CD4-positive, CD25-positive, alpha-beta regulatory T cell (primary cell): ENCODE measurements at regions not wholly inside any gene's neighbourhood (a gene's known extent, or its start where the extent isn't known, plus 50 kb on each side); places are given as distances from the start of the nearest gene placed in this dataset.
A peak's percentile ranks its signal among the peaks of the same experiment; 100 is the strongest.

ENCODE experiments used
- ATAC-seq, 2 donors: fragments of 150-1000 bp; cut with Tn5 transposase; one replicate each; pipeline ENCODE4 v1.10.0; 2021; ENCODE audit warnings: low read depth in 2 of 2, moderate number of reproducible peaks in 2 of 2, moderate library complexity in 1 of 2
- DNase-seq, 3 donors: peaks; one replicate each; pipeline versions ENCODE4 v3.0.0 to v3.0.0-alpha.2; 2012 to 2022; ENCODE audit warnings: mixed read lengths in 1 of 3
- H3K27ac ChIP-seq: one replicate; pipeline ENCODE4 v1.7.0; 2013; ENCODE audit warnings: mild to moderate bottlenecking, low read length; ENCODE audit not compliant: insufficient read depth, poor library complexity, severe bottlenecking
- H3K27me3 ChIP-seq: one replicate; pipeline ENCODE4 v1.7.0; 2013; ENCODE audit warnings: low read length; ENCODE audit not compliant: control insufficient read depth, insufficient read depth
- H3K36me3 ChIP-seq: one replicate; pipeline ENCODE4 v1.7.0; 2013; ENCODE audit warnings: mild to moderate bottlenecking, low read length, moderate library complexity; ENCODE audit not compliant: control insufficient read depth, insufficient read depth
- H3K4me1 ChIP-seq: 2 replicates; pipeline ENCODE4 v1.7.0; 2013; ENCODE audit warnings: mild to moderate bottlenecking, low read length; ENCODE audit not compliant: insufficient read depth, control insufficient read depth, poor library complexity, severe bottlenecking
- H3K4me3 ChIP-seq: one replicate; pipeline ENCODE4 v1.7.0; 2013; ENCODE audit warnings: low read depth, mild to moderate bottlenecking, low read length, moderate library complexity
- H3K9me3 ChIP-seq, 2 experiments: 1 replicate in 1 of 2; 2 replicates in 1 of 2; pipeline ENCODE4 v1.7.0; 2013; ENCODE audit warnings: low read length in 2 of 2, mild to moderate bottlenecking in 1 of 2, moderate library complexity in 1 of 2; ENCODE audit not compliant: control insufficient read depth in 2 of 2
- H3K27ac Mint-ChIP-seq, 3 donors: one replicate each; pipeline ENCODE4 v1.8.0; 2020 to 2022; ENCODE audit warnings: mild to moderate bottlenecking in 3 of 3, mixed read lengths in 3 of 3, moderate library complexity in 2 of 3
- H3K27me3 Mint-ChIP-seq: one replicate; pipeline ENCODE4 v1.8.0; 2022; ENCODE audit warnings: mild to moderate bottlenecking, mixed read lengths
- H3K36me3 Mint-ChIP-seq: one replicate; pipeline ENCODE4 v1.8.0; 2020; ENCODE audit warnings: mixed read lengths
- H3K4me1 Mint-ChIP-seq, 4 donors: one replicate each; pipeline ENCODE4 v1.8.0; 2020 to 2022; ENCODE audit warnings: mixed read lengths in 4 of 4, mild to moderate bottlenecking in 1 of 4
- H3K4me3 Mint-ChIP-seq, 4 donors: one replicate each; pipeline ENCODE4 v1.8.0; 2020 to 2022; ENCODE audit warnings: mild to moderate bottlenecking in 4 of 4, mixed read lengths in 4 of 4, moderate library complexity in 3 of 4
- H3K9me3 Mint-ChIP-seq, 7 donors: one replicate each; pipeline ENCODE4 v1.8.0; 2020 to 2022; ENCODE audit warnings: mixed read lengths in 7 of 7, mild to moderate bottlenecking in 3 of 7, moderate library complexity in 2 of 7

DNA sequence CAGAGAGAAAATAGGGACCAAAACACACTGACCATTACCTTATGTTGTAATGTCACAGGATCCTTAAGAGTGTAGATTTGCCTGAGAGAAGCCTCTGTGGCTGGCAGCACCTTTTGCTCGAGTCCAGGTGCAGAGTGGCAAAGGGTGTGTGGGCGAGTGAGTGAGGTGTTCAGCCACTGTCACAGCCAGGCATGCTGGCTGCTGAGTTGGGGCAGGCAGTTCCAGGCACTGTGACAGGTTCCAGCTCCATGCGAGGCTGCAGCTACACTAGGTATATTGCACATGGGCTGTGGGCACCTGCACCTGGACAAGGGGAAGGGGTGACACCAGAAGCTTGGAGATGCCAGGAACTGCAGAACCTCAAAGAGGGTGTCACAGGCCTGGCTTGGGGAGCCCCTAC, 1370.4 kb upstream of the PRMT6 start:
- no peaks in the 10 kb centered on the region for H3K36me3 ChIP-seq
- no peak overlapping the region for H3K27ac Mint-ChIP-seq
- H3K36me3 Mint-ChIP-seq, result no peaks in the 10 kb centered on the region
- no peaks in the 10 kb centered on the region for H3K27me3 ChIP-seq
- H3K9me3 ChIP-seq, result no peaks in the 10 kb centered on the region
- no peaks in the 10 kb centered on the region for H3K4me1 ChIP-seq
- peak in 1 of 2 donors; percentile 28 for ATAC-seq
- no peak overlapping the region for H3K27ac ChIP-seq
- H3K4me1 Mint-ChIP-seq, result no peaks in the 10 kb centered on the region
- H3K4me3 ChIP-seq, result no peak overlapping the region
- H3K4me3 Mint-ChIP-seq, result no peak overlapping the region
- no peak for DNase-seq
- H3K27me3 Mint-ChIP-seq, result no peaks in the 10 kb centered on the region
- H3K9me3 Mint-ChIP-seq, result peaks cover 0 to 11% (median 3%) of the 10 kb centered on the region in 7 donors

DNA sequence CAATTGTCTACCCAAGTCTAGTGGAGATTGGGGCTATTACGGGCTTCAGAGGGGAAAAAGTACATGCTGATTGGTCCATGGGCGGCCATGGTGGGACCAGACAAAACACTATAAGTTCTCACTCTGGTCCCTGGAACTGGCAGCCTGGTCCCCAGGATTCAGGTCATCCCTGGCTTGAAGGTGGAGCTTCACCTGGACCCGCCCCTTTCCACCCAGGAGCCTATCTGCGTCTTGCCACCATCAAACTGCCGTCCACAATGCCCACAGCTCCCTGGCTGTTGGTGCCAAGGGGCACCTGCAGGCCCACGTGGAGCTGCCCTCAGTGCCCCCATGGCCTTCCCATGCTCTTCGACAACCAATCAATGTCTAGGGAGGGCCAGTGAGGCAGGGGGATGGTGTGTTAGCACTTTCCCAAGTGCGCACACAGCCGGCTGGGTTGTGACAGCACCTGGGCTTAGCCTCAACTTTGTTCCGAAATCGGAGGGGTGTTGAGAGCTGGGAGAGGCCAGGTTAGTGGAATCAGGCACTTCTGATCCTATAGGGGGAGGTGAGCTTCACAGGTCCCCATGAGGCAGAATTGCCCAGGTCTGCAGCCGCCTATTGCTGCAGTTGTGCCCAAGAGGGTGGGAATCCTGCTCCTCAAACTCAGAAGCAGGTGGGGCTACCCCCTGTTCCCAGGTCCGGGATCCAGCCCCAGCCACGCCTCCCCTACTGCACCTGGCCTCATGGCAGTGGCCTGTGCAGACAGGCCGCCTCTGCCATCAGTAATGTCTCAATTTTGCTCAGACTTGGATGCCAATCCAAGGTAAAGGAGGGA, 1369.4 kb upstream of the PRMT6 start:
- no peaks in the 10 kb centered on the region for H3K4me1 ChIP-seq
- H3K27ac ChIP-seq, result no peak overlapping the region
- H3K9me3 Mint-ChIP-seq, result peaks cover 0 to 11% (median 3%) of the 10 kb centered on the region in 7 donors
- H3K36me3 ChIP-seq, result no peaks in the 10 kb centered on the region
- H3K27ac Mint-ChIP-seq, result no peak overlapping the region
- ATAC-seq (no peak), DNase-seq (no peak)
- H3K4me3 ChIP-seq, result no peak overlapping the region
- no peaks in the 10 kb centered on the region for H3K4me1 Mint-ChIP-seq
- H3K9me3 ChIP-seq, result no peaks in the 10 kb centered on the region
- no peaks in the 10 kb centered on the region for H3K36me3 Mint-ChIP-seq
- no peaks in the 10 kb centered on the region for H3K27me3 Mint-ChIP-seq
- H3K4me3 Mint-ChIP-seq, result no peak overlapping the region
- H3K27me3 ChIP-seq, result no peaks in the 10 kb centered on the region

DNA sequence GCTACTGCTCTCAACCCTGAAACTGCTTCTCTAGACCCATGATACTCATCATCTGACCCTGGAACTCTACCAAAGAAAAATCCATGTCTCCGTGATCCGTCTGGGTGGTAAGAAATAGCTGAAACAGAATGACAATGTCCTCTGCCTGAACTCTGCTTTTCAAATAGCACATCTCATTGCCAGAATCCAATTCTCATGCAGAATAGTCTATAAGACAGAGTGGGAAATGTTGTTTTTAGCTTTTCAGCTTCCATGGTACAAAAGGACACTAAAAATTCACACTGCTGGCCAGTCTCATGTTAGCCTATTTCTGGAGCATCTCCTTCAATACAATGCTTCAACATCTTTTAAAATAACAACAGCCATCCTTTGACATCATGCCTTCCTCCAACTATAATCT, 1355.8 kb upstream of the PRMT6 start:
- no peaks in the 10 kb centered on the region for H3K36me3 ChIP-seq
- ATAC-seq (no peak), DNase-seq (no peak)
- H3K36me3 Mint-ChIP-seq, result no peaks in the 10 kb centered on the region
- H3K27me3 Mint-ChIP-seq, result no peaks in the 10 kb centered on the region
- no peaks in the 10 kb centered on the region for H3K9me3 ChIP-seq
- H3K27ac ChIP-seq, result no peak overlapping the region
- peaks cover 4 to 23% (median 8%) of the 10 kb centered on the region in 7 donors for H3K9me3 Mint-ChIP-seq
- no peak overlapping the region for H3K27ac Mint-ChIP-seq
- no peaks in the 10 kb centered on the region for H3K27me3 ChIP-seq
- H3K4me3 Mint-ChIP-seq, result no peak overlapping the region
- no peak overlapping the region for H3K4me3 ChIP-seq
- no peaks in the 10 kb centered on the region for H3K4me1 Mint-ChIP-seq
- no peaks in the 10 kb centered on the region for H3K4me1 ChIP-seq

DNA sequence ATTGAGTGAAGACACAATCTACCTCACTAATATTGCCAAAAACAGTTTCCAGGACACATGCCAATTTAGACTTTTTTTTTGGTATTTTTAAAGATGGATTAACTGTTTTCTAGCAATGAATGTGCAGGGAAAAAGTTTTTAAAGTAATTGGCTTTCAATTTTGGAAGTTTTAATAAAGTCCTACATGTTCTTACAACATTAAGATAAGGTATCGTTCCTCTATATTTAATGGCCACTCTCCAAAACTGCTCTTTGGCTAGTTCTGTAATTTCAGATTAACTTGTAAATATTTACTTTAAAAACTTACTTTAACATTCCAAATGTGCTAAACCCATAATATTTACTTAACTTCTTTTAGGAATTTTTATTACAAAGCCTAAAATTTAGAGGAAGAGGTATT, 1332.2 kb upstream of the PRMT6 start:
- no peaks in the 10 kb centered on the region for H3K27me3 Mint-ChIP-seq
- H3K27ac Mint-ChIP-seq, result no peak overlapping the region
- Histone ChIP-seq H3K27ac (no peak overlapping the region), H3K27me3 (no peaks in the 10 kb centered on the region), H3K9me3 (peaks cover 0 to 3% of the 10 kb centered on the region in 2 experiments), H3K4me1 (no peaks in the 10 kb centered on the region), H3K4me3 (no peak overlapping the region), H3K36me3 (no peaks in the 10 kb centered on the region)
- no peaks in the 10 kb centered on the region for H3K4me1 Mint-ChIP-seq
- no peak overlapping the region for H3K4me3 Mint-ChIP-seq
- H3K36me3 Mint-ChIP-seq, result no peaks in the 10 kb centered on the region
- no peak for ATAC-seq
- no peak for DNase-seq
- peaks cover 0 to 16% (median 6%) of the 10 kb centered on the region in 7 donors for H3K9me3 Mint-ChIP-seq

DNA sequence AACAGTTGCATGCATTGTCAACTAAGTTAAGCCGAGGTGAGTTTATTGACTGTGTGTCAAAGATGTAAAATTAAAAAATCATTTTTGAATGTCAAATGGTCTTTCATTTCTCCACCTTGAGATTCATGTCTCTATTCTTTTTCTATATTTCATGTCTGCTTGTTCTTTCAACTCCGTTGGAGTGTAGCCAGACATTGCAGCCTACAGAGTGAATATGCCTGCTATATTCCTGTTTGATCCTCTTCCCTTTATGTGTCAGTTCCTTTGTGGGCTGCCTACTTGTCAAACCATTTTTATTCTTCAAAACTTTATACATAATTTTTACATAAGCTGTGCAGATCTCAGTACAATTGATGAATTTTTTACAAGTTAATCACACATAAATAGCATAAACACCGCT, 1325.8 kb upstream of the PRMT6 start:
- no peak overlapping the region for H3K27ac ChIP-seq
- H3K4me3 ChIP-seq, result no peak overlapping the region
- H3K27me3 ChIP-seq, result no peaks in the 10 kb centered on the region
- H3K27me3 Mint-ChIP-seq, result no peaks in the 10 kb centered on the region
- no peaks in the 10 kb centered on the region for H3K4me1 Mint-ChIP-seq
- no peak overlapping the region for H3K27ac Mint-ChIP-seq
- no peaks in the 10 kb centered on the region for H3K4me1 ChIP-seq
- H3K36me3 ChIP-seq, result no peaks in the 10 kb centered on the region
- peaks cover 0 to 18% (median 6%) of the 10 kb centered on the region in 7 donors for H3K9me3 Mint-ChIP-seq
- DNase-seq (no peak), ATAC-seq (no peak)
- H3K36me3 Mint-ChIP-seq, result no peaks in the 10 kb centered on the region
- no peaks in the 10 kb centered on the region for H3K9me3 ChIP-seq
- H3K4me3 Mint-ChIP-seq, result no peak overlapping the region

DNA sequence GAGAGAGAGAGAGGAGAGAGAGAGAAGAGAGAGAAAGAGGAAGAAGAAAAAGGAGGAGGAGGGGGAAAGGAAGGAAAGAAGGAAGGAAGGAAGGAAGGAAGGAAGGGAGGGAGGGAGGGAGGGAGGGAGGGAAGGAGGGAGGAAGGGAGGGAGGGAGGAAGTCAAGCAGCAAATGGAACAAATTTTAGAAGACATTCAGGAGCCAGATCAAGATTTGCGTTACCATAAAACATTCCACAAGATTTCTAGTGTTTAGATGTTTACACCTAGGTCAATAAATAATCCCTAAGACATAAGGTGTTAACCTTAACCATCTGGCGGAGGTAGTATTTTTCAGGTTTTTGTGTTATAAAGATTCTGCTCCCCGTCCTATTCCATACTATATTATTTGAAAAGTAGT, 1320.1 kb upstream of the PRMT6 start:
- Histone ChIP-seq H3K4me3 (no peak overlapping the region), H3K4me1 (no peaks in the 10 kb centered on the region), H3K9me3 (no peaks in the 10 kb centered on the region), H3K36me3 (no peaks in the 10 kb centered on the region), H3K27me3 (no peaks in the 10 kb centered on the region), H3K27ac (no peak overlapping the region)
- no peak for ATAC-seq
- no peak for DNase-seq
- Mint-ChIP-seq H3K4me3 (no peak overlapping the region), H3K9me3 (peaks cover 0 to 29% (median 3%) of the 10 kb centered on the region in 7 donors), H3K27ac (no peak overlapping the region), H3K4me1 (no peaks in the 10 kb centered on the region), H3K36me3 (no peaks in the 10 kb centered on the region), H3K27me3 (no peaks in the 10 kb centered on the region)

DNA sequence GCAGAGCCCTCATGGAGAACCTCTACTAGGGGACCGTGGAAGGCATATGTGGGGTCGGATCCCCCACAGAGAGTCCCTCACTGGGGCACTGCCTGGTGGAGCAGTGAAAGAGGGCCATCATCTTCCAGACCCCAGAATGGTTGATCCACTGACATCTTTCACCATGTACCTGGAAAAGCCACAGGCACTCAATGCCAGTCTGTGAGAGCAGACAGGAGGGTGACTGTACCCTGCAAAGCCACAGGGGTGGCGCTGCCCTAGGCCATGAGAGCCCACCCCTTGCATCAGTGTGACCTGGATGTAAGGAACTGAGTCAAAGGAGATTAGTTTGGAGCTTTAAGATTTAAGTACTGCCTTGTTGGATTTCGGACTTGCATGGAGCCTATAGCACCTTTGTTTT, 1276.7 kb upstream of the PRMT6 start:
- no peak overlapping the region for H3K4me3 Mint-ChIP-seq
- no peak overlapping the region for H3K27ac Mint-ChIP-seq
- H3K9me3 ChIP-seq, result peaks cover 3 to 5% of the 10 kb centered on the region in 2 experiments
- H3K4me3 ChIP-seq, result no peak overlapping the region
- DNase-seq, result no peak
- no peaks in the 10 kb centered on the region for H3K27me3 ChIP-seq
- no peaks in the 10 kb centered on the region for H3K36me3 ChIP-seq
- no peaks in the 10 kb centered on the region for H3K4me1 ChIP-seq
- ATAC-seq, result no peak
- H3K4me1 Mint-ChIP-seq, result no peaks in the 10 kb centered on the region
- no peak overlapping the region for H3K27ac ChIP-seq
- no peaks in the 10 kb centered on the region for H3K36me3 Mint-ChIP-seq
- H3K9me3 Mint-ChIP-seq, result peaks cover 0 to 27% (median 7%) of the 10 kb centered on the region in 7 donors
- H3K27me3 Mint-ChIP-seq, result no peaks in the 10 kb centered on the region

DNA sequence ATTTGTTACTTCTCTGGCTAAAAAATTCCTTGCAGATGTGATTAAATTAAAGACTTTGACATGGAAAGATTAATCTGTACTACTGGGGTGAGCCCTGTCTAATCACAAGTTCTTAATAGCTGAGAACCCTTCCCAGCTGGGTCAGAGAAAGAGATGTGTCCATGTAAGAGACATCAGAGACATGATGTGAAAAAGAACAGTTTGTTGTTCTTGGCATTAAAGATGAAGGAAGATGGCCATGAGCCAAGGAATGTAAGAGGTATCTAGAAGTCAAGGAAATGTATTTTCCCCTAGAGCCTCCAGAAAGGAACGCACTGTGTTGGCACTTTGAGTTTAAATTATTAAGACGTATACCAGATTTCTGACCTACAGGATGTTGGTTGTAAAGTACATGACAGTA, 1271.5 kb upstream of the PRMT6 start:
- DNase-seq, result no peak
- Mint-ChIP-seq H3K9me3 (peaks cover 0 to 11% (median 5%) of the 10 kb centered on the region in 7 donors), H3K27me3 (no peaks in the 10 kb centered on the region), H3K27ac (no peak overlapping the region), H3K4me3 (no peak overlapping the region), H3K4me1 (no peaks in the 10 kb centered on the region), H3K36me3 (no peaks in the 10 kb centered on the region)
- Histone ChIP-seq H3K27me3 (no peaks in the 10 kb centered on the region), H3K4me1 (no peaks in the 10 kb centered on the region), H3K9me3 (peaks cover 0 to 3% of the 10 kb centered on the region in 2 experiments), H3K4me3 (no peak overlapping the region), H3K36me3 (no peaks in the 10 kb centered on the region), H3K27ac (no peak overlapping the region)
- ATAC-seq, result no peak
